IPS-18a (cell line): ENCODE measurements at regions not wholly inside any gene's neighbourhood (a gene's known extent, or its start where the extent isn't known, plus 50 kb on each side); places are given as distances from the start of the nearest gene placed in this dataset.
"Not testable (repeated sequence)": the region's sequence is repeated elsewhere in the genome, so short reads cannot be mapped to it uniquely, and the experiment has no call there.

ENCODE experiments used
- H3K27ac ChIP-seq: one replicate; pipeline ENCODE4 v1.5.1; 2013; ENCODE audit warnings: low read length
- H3K27me3 ChIP-seq: one replicate; pipeline ENCODE4 v1.6.1; 2013; ENCODE audit warnings: mild to moderate bottlenecking, low read length; ENCODE audit not compliant: control insufficient read depth, insufficient read depth
- H3K36me3 ChIP-seq: one replicate; pipeline ENCODE4 v1.6.1; 2013; ENCODE audit warnings: low read depth, low read length; ENCODE audit not compliant: control insufficient read depth
- H3K4me1 ChIP-seq: one replicate; pipeline ENCODE4 v1.6.1; 2013; ENCODE audit warnings: low read depth, low read length; ENCODE audit not compliant: control insufficient read depth
- H3K4me3 ChIP-seq: one replicate; pipeline ENCODE4 v1.5.1; 2013; ENCODE audit warnings: low read length
- H3K9ac ChIP-seq: one replicate; pipeline ENCODE4 v1.6.1; 2013; ENCODE audit warnings: mild to moderate bottlenecking, low read length, moderate library complexity
- H3K9me3 ChIP-seq: one replicate; pipeline ENCODE4 v1.6.1; 2013; ENCODE audit warnings: low read depth, low read length; ENCODE audit not compliant: control insufficient read depth

GRCh38 chr1:188154761-188155160 is 1326.0 kb downstream of the PLA2G4A start:
- H3K27me3 ChIP-seq, result no peaks in the 10 kb centered on the region
- H3K9ac ChIP-seq, result no peak overlapping the region
- no peaks in the 10 kb centered on the region for H3K9me3 ChIP-seq
- H3K36me3 ChIP-seq, result no peaks in the 10 kb centered on the region
- no peaks in the 10 kb centered on the region for H3K4me1 ChIP-seq
- no peak overlapping the region for H3K27ac ChIP-seq
- no peak overlapping the region for H3K4me3 ChIP-seq

DNA sequence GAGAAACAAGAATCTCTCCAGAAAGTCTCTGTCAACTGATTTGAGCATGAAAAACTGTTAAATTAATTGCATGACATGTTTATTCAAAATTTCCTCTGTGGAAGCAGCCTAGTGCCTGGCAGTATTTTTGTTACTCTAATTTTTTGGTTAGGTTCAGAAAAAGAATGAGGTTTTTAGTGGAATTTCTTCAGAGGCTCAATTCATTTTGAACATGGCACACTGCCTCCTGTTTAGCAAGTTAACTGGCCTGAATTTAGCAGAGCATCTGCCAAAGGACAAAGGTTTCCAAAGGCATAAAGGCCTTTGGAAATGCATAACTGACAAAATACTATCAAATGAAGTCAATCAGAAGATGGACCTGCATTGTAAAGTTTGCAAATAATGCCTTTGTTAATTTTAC is 1326.5 kb downstream of the PLA2G4A start:
- Histone ChIP-seq H3K27ac (no peak overlapping the region), H3K9me3 (no peaks in the 10 kb centered on the region), H3K36me3 (no peaks in the 10 kb centered on the region), H3K9ac (no peak overlapping the region), H3K27me3 (no peaks in the 10 kb centered on the region), H3K4me1 (no peaks in the 10 kb centered on the region), H3K4me3 (no peak overlapping the region)

DNA sequence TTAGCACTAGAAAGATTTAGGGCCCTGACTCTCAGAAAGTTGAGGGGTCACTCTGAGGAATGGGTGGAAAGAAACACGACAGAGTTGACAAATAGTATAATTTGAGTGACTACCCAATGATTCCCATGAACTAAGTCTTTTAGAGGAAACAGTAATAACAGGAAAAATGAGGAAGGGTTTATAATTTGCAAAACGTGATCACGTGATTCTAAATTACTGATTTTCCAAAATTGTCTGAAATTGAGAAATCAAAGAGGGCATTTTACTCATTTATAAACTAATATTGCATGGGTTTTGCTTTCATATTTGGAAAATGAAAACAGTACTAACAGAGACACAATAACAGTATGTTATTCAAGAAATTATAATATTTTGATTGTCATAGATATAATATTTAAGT is 1335.7 kb downstream of the PLA2G4A start:
- no peaks in the 10 kb centered on the region for H3K4me1 ChIP-seq
- no peaks in the 10 kb centered on the region for H3K36me3 ChIP-seq
- no peak overlapping the region for H3K27ac ChIP-seq
- no peaks in the 10 kb centered on the region for H3K9me3 ChIP-seq
- H3K9ac ChIP-seq, result no peak overlapping the region
- no peak overlapping the region for H3K4me3 ChIP-seq
- no peaks in the 10 kb centered on the region for H3K27me3 ChIP-seq

GRCh38 chr1:188166654-188167053 is 1337.9 kb downstream of the PLA2G4A start:
- Histone ChIP-seq H3K9ac (no peak overlapping the region), H3K9me3 (no peaks in the 10 kb centered on the region)

GRCh38 chr1:188169971-188170370 is 1341.2 kb downstream of the PLA2G4A start:
- Histone ChIP-seq H3K9me3 (no peaks in the 10 kb centered on the region), H3K27ac (no peak overlapping the region), H3K27me3 (no peaks in the 10 kb centered on the region)

More at GRCh38 chr1:188166654-188167053, 1337.9 kb downstream of the PLA2G4A start:
- Histone ChIP-seq H3K27me3 (no peaks in the 10 kb centered on the region), H3K27ac (no peak overlapping the region), H3K4me1 (no peaks in the 10 kb centered on the region), H3K36me3 (no peaks in the 10 kb centered on the region), H3K4me3 (no peak overlapping the region)

GRCh38 chr1:188170411-188170810 is 1341.7 kb downstream of the PLA2G4A start:
- Histone ChIP-seq H3K36me3 (no peaks in the 10 kb centered on the region), H3K4me1 (no peaks in the 10 kb centered on the region), H3K9ac (no peak overlapping the region), H3K27me3 (no peaks in the 10 kb centered on the region), H3K4me3 (no peak overlapping the region), H3K9me3 (no peaks in the 10 kb centered on the region), H3K27ac (no peak overlapping the region)

More at GRCh38 chr1:188169971-188170370, 1341.2 kb downstream of the PLA2G4A start:
- Histone ChIP-seq H3K4me1 (no peaks in the 10 kb centered on the region), H3K4me3 (no peak overlapping the region), H3K9ac (no peak overlapping the region), H3K36me3 (no peaks in the 10 kb centered on the region)

DNA sequence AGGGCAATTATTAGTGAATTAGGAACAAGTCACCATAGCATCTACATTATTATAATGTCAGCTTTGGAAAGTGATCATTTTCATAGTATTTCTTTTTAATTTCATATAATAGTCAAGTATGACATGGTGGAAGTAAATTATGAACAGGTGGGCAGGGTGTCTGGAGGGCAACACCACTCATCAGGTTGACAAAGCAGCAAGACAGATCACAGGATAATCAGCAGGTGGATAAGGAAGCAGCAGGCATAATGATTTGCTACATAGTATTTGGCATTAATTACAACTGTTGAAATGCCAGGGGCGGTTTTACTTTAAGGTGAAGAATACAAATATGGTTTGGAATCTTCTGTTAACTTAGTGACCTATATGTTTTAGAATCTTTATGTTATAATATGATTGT is 1342.2 kb downstream of the PLA2G4A start:
- H3K27ac ChIP-seq, result no peak overlapping the region
- no peak overlapping the region for H3K4me3 ChIP-seq
- no peak overlapping the region for H3K9ac ChIP-seq
- no peaks in the 10 kb centered on the region for H3K36me3 ChIP-seq
- no peaks in the 10 kb centered on the region for H3K27me3 ChIP-seq
- H3K9me3 ChIP-seq, result no peaks in the 10 kb centered on the region
- H3K4me1 ChIP-seq, result no peaks in the 10 kb centered on the region

DNA sequence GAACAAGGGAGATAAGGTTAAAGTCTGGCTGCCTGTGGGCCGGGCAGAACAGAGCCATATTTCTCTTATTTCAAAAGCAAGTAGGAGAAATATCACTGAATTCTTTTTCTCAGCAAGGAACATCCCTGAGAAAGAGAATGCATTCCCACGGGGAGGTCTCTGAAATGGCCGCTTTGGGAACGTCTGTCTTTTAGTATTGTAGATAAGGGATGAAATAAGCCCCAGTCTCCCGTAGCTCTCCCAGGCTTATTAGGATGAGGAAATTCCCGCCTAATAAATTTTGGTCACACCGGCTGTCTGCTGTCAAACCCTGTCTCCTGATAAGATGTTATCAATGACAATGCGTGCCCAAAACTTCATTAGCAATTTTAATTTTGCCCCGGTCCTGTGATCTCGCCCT is 1353.3 kb downstream of the PLA2G4A start:
- not testable (repeated sequence) for H3K4me3 ChIP-seq, H3K4me1 ChIP-seq, H3K36me3 ChIP-seq, H3K27me3 ChIP-seq, H3K27ac ChIP-seq, H3K9me3 ChIP-seq, H3K9ac ChIP-seq

DNA sequence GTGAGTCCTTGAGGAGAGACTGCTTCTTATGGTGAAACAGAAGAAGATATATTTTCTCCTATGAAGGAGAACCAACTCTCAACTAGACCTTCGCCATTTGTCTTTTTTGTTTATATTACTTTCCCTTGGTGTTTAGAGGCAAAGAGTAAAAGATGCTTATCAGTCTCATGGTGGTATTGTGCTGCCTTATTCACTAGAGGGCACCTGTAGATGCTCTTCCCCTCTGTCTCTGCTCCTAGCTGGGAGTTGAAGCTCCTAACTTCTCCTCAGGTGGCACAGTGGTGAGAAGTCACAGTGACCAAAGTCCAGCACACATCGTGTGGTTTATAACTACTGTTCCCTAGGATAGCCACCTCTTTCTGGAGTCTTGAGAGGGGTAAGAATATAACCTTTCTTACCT is 1359.6 kb downstream of the PLA2G4A start:
- Histone ChIP-seq H3K4me1 (no peaks in the 10 kb centered on the region), H3K4me3 (no peak overlapping the region), H3K9me3 (no peaks in the 10 kb centered on the region), H3K36me3 (no peaks in the 10 kb centered on the region), H3K9ac (no peak overlapping the region), H3K27ac (no peak overlapping the region), H3K27me3 (no peaks in the 10 kb centered on the region)

DNA sequence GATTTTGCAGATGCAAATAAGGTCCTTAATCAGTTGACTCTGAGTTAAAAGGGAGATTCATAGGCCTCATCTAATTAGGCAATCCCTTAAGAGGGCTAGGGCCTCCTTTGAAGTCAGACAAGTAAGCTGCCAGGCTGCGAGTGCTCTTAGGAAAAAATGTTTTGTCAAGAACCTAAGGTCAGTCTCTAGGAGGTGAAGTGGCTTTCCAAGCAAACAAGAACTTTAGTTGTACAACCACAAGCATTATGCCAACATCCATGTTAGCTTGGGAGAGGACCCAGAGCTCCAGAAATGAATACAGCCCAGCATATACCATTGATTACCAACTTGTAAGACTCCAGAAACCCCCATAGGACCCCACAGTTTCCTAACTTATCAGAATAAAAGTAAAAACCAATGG is 1366.2 kb downstream of the PLA2G4A start:
- Histone ChIP-seq H3K4me1 (no peaks in the 10 kb centered on the region), H3K27me3 (no peaks in the 10 kb centered on the region), H3K27ac (no peak overlapping the region), H3K9ac (no peak overlapping the region), H3K4me3 (no peak overlapping the region), H3K9me3 (no peaks in the 10 kb centered on the region), H3K36me3 (no peaks in the 10 kb centered on the region)

GRCh38 chr1:188218289-188218688 is 1389.5 kb downstream of the PLA2G4A start:
- H3K36me3 ChIP-seq, result no peaks in the 10 kb centered on the region
- no peak overlapping the region for H3K9ac ChIP-seq
- no peak overlapping the region for H3K27ac ChIP-seq
- no peaks in the 10 kb centered on the region for H3K27me3 ChIP-seq
- no peak overlapping the region for H3K4me3 ChIP-seq
- no peaks in the 10 kb centered on the region for H3K9me3 ChIP-seq
- no peaks in the 10 kb centered on the region for H3K4me1 ChIP-seq

DNA sequence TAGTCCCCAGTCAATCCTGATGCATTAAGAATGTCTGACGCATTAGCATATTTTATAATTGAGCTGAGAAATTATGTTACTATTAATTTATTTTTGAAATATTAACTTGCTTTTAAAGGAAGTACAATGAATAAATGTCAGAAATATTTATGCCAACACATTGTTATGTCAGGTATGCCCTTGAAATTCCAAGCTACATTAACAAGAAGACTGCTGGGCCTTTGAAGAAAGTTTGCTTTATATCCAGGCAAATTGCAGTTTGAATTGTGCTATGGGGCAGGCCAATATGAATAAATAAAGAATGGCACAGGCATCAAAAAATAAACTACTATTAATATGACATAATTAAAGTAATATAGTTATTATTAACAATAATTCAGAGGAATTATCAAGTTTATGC is 1391.3 kb downstream of the PLA2G4A start:
- H3K27me3 ChIP-seq, result no peaks in the 10 kb centered on the region
- no peaks in the 10 kb centered on the region for H3K36me3 ChIP-seq
- no peak overlapping the region for H3K4me3 ChIP-seq
- no peak overlapping the region for H3K27ac ChIP-seq
- no peak overlapping the region for H3K9ac ChIP-seq
- no peaks in the 10 kb centered on the region for H3K9me3 ChIP-seq
- no peaks in the 10 kb centered on the region for H3K4me1 ChIP-seq
